Retinal pigment epithelial cell (primary cell): ENCODE measurements at regions not wholly inside any gene's neighbourhood (a gene's known extent, or its start where the extent isn't known, plus 50 kb on each side); places are given as distances from the start of the nearest gene placed in this dataset.

Source experiments
- DNase-seq: peaks from one replicate; pipeline ENCODE4 v3.0.0-alpha.2; 2010; ENCODE audit warnings: low read depth
- H3K4me3 ChIP-seq: 2 replicates; pipeline ENCODE4 v1.5.1; 2011; ENCODE audit warnings: mild to moderate bottlenecking, low read length, control low read depth, moderate library complexity
- TF ChIP-seq, protein P1 (sequence below): conservative IDR thresholded peaks from 2 replicates; pipeline ENCODE4 v1.5.1; 2011; ENCODE audit warnings: low read depth, low read length, control low read depth, inconsistent platforms

GRCh38 chr1:84759756-84760155 lies 69.5 kb upstream of the SSX2IP start:
- H3K4me3 ChIP-seq: no peak overlapping the region

DNA sequence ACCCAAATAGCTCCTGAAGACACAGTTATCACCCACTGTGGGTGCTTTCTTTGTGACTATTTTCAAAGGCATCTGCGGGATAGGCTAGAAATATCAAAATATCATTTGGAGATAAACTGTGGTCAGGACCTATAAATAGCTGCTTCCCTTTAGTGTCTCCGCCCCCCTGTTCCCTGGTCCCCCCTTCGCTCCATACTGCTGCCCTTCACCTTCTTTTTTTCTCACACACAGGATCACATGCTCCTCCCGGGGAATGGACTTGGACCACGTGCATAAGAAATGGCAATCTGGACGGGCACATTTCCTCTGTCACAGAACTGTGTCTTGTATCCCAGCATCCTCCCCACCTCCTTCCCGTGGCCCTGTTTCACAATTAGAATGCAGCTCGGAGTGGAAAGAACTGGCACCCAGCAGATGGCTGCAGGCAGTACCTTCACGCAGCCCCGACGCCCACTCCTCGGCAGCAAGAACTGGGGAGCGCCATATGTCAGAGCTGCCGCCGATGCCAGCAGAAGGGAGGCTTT lies 68.8 kb upstream of the SSX2IP start:
- DNase-seq: no peak
- TF ChIP-seq, protein P1, sequence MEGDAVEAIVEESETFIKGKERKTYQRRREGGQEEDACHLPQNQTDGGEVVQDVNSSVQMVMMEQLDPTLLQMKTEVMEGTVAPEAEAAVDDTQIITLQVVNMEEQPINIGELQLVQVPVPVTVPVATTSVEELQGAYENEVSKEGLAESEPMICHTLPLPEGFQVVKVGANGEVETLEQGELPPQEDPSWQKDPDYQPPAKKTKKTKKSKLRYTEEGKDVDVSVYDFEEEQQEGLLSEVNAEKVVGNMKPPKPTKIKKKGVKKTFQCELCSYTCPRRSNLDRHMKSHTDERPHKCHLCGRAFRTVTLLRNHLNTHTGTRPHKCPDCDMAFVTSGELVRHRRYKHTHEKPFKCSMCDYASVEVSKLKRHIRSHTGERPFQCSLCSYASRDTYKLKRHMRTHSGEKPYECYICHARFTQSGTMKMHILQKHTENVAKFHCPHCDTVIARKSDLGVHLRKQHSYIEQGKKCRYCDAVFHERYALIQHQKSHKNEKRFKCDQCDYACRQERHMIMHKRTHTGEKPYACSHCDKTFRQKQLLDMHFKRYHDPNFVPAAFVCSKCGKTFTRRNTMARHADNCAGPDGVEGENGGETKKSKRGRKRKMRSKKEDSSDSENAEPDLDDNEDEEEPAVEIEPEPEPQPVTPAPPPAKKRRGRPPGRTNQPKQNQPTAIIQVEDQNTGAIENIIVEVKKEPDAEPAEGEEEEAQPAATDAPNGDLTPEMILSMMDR: no peak
- peak overlapping the region; percentile 36 for H3K4me3 ChIP-seq

More at GRCh38 chr1:84759756-84760155, 69.5 kb upstream of the SSX2IP start:
- TF ChIP-seq, protein P1: no peak
- no peak for DNase-seq

DNA sequence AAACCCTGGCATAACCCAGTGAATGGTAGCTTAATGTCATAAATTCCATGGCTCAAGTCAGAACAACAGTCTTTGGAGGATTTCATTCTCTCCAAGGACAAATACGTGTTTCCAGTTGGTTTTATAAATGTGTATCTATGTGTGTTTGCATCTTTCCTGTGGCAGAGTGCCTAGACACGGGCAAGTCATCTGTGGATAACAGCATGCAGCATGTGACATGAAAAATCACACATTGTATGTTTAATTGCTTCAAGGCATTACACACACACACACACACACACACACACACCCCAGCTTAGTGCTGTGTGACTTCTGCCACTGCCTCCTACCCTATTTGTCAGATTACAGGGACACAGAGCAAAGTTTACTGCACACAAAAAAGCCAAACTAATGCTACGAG lies 68.2 kb upstream of the SSX2IP start:
- DNase-seq: no peak
- TF ChIP-seq, protein P1: no peak
- no peak overlapping the region for H3K4me3 ChIP-seq

- TF ChIP-seq, protein P1: peak; percentile 50
- no peak for DNase-seq
Measured at GRCh38 chr1:84757301-84757700, 67.0 kb upstream of the SSX2IP start.

DNA sequence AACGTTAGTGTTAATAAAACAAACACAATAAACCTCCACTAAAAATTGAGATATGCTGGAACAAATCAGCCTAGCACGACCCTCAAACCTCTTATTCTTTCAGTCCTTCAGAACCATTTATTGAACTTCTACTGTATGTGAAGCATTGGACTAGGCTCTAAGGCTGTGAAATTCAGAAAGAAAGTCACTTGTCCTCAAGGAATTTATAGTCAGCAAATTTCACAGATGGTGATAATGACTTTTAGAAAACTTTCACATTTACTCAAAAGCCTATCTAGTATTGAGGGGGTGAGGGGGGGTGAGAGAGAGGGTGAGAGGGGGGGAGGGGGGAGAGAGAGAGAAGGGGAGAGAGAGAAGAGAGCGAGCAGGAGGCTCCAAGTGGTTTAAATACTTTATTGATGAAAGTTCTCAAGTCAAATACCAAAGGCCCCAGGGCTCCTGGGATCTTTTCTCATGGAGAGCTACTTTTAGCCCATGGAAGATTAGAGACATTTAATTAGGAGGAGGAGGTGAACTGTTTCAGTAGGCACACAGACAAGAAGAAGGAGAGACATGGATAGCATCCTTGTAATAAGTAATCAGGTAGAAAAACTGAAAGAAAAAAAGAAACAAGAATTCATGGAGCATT lies 66.3 kb upstream of the SSX2IP start:
- TF ChIP-seq, protein P1: no peak
- no peak for DNase-seq

More at GRCh38 chr1:84757301-84757700, 67.0 kb upstream of the SSX2IP start:
- H3K4me3 ChIP-seq: no peak overlapping the region

GRCh38 chr1:84756001-84756400 lies 65.7 kb upstream of the SSX2IP start:
- H3K4me3 ChIP-seq: no peak overlapping the region
- TF ChIP-seq, protein P1: no peak
- no peak for DNase-seq

More for the DNA sequence above, 66.3 kb upstream of the SSX2IP start:
- H3K4me3 ChIP-seq: no peak overlapping the region

- no peak for DNase-seq
- H3K4me3 ChIP-seq: no peak overlapping the region
- TF ChIP-seq, protein P1: no peak
Measured at GRCh38 chr1:84755216-84755615, 65.0 kb upstream of the SSX2IP start.
